Endothelial cell of umbilical vein (primary cell): ENCODE measurements at regions not wholly inside any gene's neighbourhood (a gene's known extent, or its start where the extent isn't known, plus 50 kb on each side); places are given as distances from the start of the nearest gene placed in this dataset.

ENCODE experiments used
- CTCF ChIP-seq, 2 donors: IDR thresholded peaks; 1 replicate in 1 of 2; 2 replicates in 1 of 2; pipeline ENCODE4 v1.5.1; 2011; ENCODE audit warnings: low read length in 2 of 2, mild to moderate bottlenecking in 2 of 2, moderate library complexity in 2 of 2, control low read depth in 1 of 2, inconsistent platforms in 1 of 2, low read depth in 1 of 2; ENCODE audit not compliant: insufficient read depth in 1 of 2; ENCODE audit errors: extremely low read depth in 1 of 2
- POLR2AphosphoS5 ChIP-seq: IDR thresholded peaks from 2 replicates; pipeline ENCODE4 v1.6.1; 2012; ENCODE audit warnings: low read depth, mild to moderate bottlenecking, control low read depth, low read length, moderate library complexity; ENCODE audit not compliant: insufficient read depth

- no peak for TF ChIP-seq CTCF (IDR thresholded peaks at IDR 0.05; ENCODE audit: extremely low read depth in 1 of 2, insufficient read depth in 1 of 2, low read depth in 1 of 2, low read length in 2 of 2)
- no peak for TF ChIP-seq POLR2AphosphoS5
Observed at GRCh38 chr2:15702452-15702851, 110.8 kb downstream of the DDX1 start.
